T-helper 1 cell (primary cell): ENCODE measurements at regions not wholly inside any gene's neighbourhood (a gene's known extent, or its start where the extent isn't known, plus 50 kb on each side); places are given as distances from the start of the nearest gene placed in this dataset.
"Not testable (repeated sequence)": the region's sequence is repeated elsewhere in the genome, so short reads cannot be mapped to it uniquely, and the experiment has no call there.

Experiments used
- DNase-seq, 5 donors: peaks; one replicate each; pipeline ENCODE4 v3.0.0-alpha.2; 2012 to 2020

GRCh38 chr4:110424144-110424543 is 51.8 kb upstream of the ENPEP start:
- no peak for DNase-seq

DNA sequence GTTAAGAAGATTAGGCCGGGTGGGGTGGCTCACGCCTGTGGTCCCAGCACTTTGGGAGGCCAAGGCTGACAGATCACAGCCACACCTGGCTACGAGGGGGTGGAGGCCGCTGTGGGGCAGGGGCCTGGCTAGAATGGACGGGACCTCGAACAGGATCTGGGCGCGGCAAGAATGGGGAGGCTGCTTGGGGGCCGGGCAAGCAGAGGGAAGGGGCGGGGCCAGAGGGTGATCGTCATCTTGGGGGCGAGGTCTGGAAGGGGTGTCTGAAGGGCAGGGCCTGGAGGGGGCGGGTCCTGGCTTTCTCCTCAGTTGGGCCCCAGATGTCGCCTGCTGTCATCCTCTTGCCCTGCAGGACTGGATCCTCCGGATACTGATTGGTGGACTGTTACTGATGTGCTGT is 57.3 kb upstream of the ENPEP start:
- DNase-seq = no peak

GRCh38 chr4:110417136-110417535 is 58.8 kb upstream of the ENPEP start:
- no peak for DNase-seq

GRCh38 chr4:110415478-110415877 is 60.5 kb upstream of the ENPEP start:
- DNase-seq = no peak

DNA sequence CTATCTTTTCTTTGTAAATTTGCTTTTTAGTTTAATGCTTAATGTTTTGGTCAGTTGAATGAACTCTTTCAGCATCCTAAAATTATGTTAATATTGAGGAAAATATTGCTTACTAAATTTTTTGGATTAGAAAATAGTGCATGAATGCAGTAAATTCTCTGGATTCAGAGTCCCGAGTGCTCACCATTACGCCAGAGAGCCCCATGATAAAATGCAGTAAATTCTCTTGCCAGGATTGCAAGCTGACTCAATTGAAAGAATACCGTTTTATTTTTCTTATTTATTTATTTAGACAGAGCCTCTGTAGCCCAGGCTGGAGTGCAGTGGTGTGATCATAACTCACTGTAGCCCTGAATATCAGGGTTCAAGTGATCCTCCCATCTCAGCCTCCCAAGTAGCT is 60.9 kb upstream of the ENPEP start:
- no peak for DNase-seq

DNA sequence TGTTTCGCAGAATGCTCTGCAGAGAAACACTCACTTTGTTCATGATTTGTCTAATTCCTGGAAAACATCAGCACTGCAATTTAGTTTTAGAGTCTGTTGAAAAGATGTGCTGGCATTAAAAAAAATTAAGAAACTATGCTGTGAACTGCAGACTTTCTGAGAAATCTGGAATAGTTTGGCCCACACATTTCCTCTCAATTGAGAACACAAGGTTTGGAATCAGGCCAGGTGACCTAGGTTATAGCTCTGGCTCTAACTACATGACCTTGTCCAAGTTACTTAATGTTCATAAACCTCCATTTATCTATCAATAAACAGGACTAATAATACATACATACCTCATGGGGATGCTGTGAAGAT is 61.4 kb upstream of the ENPEP start:
- no peak for DNase-seq

GRCh38 chr4:110413807-110414560 is 62.0 kb upstream of the ENPEP start:
- not testable (repeated sequence) for DNase-seq

GRCh38 chr4:110412354-110413065 is 63.4 kb upstream of the ENPEP start:
- DNase-seq = no peak

GRCh38 chr4:110411574-110412011 is 64.4 kb upstream of the ENPEP start:
- DNase-seq = no peak

- DNase-seq = not testable (repeated sequence)
Measured at GRCh38 chr4:110410853-110411573, 64.9 kb upstream of the ENPEP start.

- DNase-seq = no peak
Measured at GRCh38 chr4:110400086-110400485, 75.9 kb upstream of the ENPEP start.

- DNase-seq = not testable (repeated sequence)
Measured at GRCh38 chr4:110399046-110399445, 76.9 kb upstream of the ENPEP start.

GRCh38 chr4:110396963-110397362 is 79.0 kb upstream of the ENPEP start:
- no peak for DNase-seq

GRCh38 chr4:110395421-110395820 is 80.5 kb upstream of the ENPEP start:
- DNase-seq = no peak

DNA sequence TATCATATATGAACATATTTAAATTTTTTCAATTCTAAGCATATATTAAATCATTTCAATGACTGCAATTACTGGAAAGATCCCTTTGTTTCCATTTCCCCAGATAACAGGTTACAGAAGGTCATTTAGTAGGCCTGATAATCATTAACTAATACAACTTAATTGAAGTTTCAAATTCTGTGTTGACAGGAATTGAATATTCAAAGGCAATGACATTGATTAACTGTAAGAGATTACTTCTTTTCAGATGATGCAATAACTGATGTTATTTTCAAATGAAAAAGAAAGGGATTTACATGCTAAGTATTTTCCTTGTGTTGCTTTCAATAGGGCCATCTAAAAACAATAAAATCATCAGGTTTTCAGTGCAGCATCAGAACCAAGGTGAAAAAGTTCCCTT is 81.1 kb upstream of the ENPEP start:
- no peak for DNase-seq

DNA sequence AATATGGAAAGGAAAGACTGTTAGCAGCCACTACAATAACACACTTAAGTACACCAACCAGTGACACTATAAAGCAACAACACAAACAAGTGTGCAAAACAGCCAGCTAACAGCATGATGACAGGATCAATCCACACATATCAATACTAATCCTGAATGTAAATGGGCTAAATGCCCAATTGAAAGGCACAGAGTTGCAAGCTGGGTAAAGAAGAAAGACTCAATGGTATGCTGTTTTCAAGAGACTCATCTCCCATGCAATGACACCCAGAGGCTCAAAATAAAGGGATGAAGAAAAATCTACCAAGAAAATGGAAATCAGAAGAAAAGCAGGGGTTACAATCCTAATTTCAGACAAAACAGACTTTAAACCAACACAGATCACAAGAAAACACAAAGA is 94.2 kb upstream of the ENPEP start:
- DNase-seq = no peak

- DNase-seq = no peak
Measured at GRCh38 chr4:110372485-110372884, 103.5 kb upstream of the ENPEP start.

GRCh38 chr4:110371016-110371770 is 104.8 kb upstream of the ENPEP start:
- DNase-seq = no peak

DNA sequence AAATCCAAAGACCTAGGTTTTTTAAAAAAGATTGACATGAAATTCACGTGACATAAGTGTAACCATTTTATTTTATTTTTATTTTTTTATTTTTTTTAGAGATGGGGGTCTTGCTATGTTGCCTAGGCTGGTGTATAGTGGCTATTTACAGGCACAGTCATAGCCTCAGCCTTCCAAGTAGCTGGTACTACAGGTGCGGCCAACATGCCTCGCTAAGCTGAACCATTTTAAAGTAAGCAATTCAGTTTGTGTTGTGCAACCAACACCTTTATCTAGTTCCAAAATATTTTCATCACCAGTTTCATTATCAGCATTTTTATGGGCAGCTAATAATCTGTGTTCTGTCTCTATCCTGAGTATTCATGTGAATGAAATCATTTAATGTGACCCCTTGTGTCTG is 107.5 kb upstream of the ENPEP start:
- DNase-seq = no peak

DNA sequence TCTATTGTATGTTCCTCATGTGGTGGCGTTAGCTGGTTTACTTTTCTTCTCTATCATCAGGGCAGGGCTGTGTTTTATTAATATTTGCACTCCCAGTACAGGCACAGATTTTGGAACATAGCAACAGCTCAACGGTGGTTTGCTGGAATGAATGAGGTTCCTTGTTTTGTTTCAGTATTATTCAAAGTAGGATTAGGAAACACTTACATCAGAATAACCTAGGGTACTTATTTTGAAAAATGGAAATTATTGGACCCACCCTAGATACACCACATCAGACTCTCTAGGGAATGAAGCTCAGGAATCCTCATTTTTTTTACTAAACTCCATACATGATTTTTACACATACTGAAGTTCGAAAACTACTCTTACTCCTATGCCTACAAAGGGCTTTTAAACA is 108.8 kb upstream of the ENPEP start:
- DNase-seq = no peak

DNA sequence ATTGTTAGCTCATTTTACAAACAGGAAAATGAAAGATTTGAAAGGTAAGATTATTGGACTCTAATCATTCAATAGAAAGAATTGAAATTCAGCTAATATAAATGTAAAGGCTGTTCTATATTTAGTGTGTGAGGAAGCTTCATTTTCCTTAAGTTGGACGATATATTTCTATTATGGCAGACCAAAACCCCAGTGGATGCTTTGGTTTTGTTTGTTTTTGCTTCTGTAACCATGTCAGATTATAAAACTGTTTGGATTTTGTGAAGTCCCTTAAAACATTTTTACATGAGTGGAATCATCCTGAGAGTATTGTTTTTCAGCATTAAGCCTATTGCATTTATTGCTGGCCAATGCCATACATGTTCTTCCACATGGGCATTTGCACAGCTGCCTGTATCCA is 110.2 kb upstream of the ENPEP start:
- no peak for DNase-seq

DNA sequence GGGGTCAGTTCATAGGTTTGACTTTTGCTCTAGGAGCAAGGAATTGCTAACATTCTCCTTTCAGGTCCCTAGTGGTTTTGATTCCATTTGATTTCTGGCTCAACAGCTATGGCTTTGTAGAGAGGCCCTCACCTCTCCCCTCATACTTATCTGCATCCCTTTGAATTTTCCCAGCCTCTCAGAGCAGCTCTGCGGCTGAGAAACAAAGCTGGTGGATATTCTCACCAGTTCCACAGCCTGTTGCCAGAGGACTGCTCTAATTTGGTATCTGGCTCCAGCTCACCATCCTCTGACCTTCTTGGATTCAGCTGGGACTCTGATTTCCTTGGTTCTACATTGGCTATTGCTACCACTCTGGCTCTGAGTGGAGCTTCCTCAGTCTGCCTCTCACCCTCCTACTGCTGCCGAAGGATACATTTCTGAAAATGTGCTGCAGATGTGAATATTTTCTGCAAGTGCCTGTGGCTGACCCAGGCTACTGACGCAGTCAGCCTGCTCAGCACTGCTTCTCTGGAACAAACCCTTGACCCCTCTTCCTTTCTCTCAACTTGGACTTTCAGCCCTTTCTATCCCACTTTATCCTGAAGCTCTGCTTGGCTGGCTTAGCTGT is 110.9 kb upstream of the ENPEP start:
- no peak for DNase-seq

DNA sequence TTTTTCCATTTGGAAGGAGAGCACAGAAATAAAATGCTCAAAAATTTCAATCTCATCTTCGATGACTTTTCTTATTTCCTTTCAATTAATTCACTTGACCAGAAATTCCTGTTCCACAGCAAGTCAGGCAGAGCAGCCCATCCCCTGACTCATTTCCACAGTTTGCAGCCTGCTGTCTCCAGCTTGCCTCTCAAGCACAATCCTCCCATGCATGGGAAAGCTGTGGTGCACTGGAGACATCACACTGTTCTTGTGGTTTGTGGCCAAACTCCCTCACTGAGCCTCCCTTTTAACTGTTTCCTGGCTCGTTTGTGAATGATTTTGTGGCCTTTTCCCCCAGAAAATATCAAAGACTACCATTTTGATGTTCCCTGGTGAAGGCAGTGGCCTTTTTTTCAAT is 114.0 kb upstream of the ENPEP start:
- DNase-seq = no peak
